ENCODE measurements at regions not wholly inside any gene's neighbourhood (a gene's known extent, or its start where the extent isn't known, plus 50 kb on each side); places are given as distances from the start of the nearest gene placed in this dataset.

- TF ChIP-seq, protein P1, sequence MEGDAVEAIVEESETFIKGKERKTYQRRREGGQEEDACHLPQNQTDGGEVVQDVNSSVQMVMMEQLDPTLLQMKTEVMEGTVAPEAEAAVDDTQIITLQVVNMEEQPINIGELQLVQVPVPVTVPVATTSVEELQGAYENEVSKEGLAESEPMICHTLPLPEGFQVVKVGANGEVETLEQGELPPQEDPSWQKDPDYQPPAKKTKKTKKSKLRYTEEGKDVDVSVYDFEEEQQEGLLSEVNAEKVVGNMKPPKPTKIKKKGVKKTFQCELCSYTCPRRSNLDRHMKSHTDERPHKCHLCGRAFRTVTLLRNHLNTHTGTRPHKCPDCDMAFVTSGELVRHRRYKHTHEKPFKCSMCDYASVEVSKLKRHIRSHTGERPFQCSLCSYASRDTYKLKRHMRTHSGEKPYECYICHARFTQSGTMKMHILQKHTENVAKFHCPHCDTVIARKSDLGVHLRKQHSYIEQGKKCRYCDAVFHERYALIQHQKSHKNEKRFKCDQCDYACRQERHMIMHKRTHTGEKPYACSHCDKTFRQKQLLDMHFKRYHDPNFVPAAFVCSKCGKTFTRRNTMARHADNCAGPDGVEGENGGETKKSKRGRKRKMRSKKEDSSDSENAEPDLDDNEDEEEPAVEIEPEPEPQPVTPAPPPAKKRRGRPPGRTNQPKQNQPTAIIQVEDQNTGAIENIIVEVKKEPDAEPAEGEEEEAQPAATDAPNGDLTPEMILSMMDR (IDR thresholded peaks at IDR 0.05), result no peak
- TF ChIP-seq POLR2A (IDR thresholded peaks at IDR 0.05) (no peak), POLR2AphosphoS5 (IDR thresholded peaks at IDR 0.05; ENCODE audit: insufficient read depth in 1 of 2, low read depth in 1 of 2) (no peak)
These were observed 59.4 kb downstream of the SOX2 start for GRCh38 chr3:181771120-181771519.

Data from vagina (tissue), 2 donors.